Activated B cell treated with CpG ODN at 0.5 μM for 24 hours (primary cell): ENCODE measurements at regions not wholly inside any gene's neighbourhood (a gene's known extent, or its start where the extent isn't known, plus 50 kb on each side); places are given as distances from the start of the nearest gene placed in this dataset.
"Not testable (repeated sequence)": the region's sequence is repeated elsewhere in the genome, so short reads cannot be mapped to it uniquely, and the experiment has no call there.

Source experiments
- ATAC-seq: fragments of 200-7000 bp; cut with Tn5 transposase; one replicate; pipeline ENCODE4 v1.10.0; 2021; ENCODE audit warnings: low read depth, mild to moderate bottlenecking, moderate library complexity
- CTCF ChIA-PET: fragments of 350-600 bp; sonication (Branson Sonifier 250); formaldehyde crosslinking; loops from one replicate; lab custom pipeline; 2021; ENCODE audit warnings: antibody characterized with exemption; lab: Charles Lee
- POLR2A ChIA-PET: fragments of 350-600 bp; sonication (Branson Sonifier 250); formaldehyde crosslinking; loops from one replicate; lab custom pipeline; 2021; ENCODE audit warnings: antibody characterized with exemption; lab: Charles Lee
- DNase-seq: peaks from one replicate; pipeline ENCODE4 v3.0.0; 2022
- H3K27ac Mint-ChIP-seq: one replicate; pipeline ENCODE4 v1.8.0; 2020; ENCODE audit warnings: mixed read lengths
- H3K27me3 Mint-ChIP-seq: one replicate; pipeline ENCODE4 v1.8.0; 2021; ENCODE audit warnings: mixed read lengths
- H3K36me3 Mint-ChIP-seq: one replicate; pipeline ENCODE4 v1.8.0; 2021; ENCODE audit warnings: low read depth, mixed read lengths
- H3K4me1 Mint-ChIP-seq: one replicate; pipeline ENCODE4 v1.8.0; 2021; ENCODE audit warnings: mixed read lengths
- H3K4me3 Mint-ChIP-seq: one replicate; pipeline ENCODE4 v1.8.0; 2020; ENCODE audit warnings: mild to moderate bottlenecking, mixed read lengths
- H3K9me3 Mint-ChIP-seq: one replicate; pipeline ENCODE4 v1.8.0; 2020; ENCODE audit warnings: mixed read lengths
- CTCF ChIP-seq: fragments of 200-600 bp; IDR thresholded peaks from one replicate; pipeline ENCODE4 v1.8.0; 2022; ENCODE audit warnings: antibody characterized with exemption, mild to moderate bottlenecking
- intact Hi-C: fragments of 100-400 bp; cut with micrococcal nuclease; formaldehyde crosslinking; loops from one replicate; pipeline ENCODE4 v1.15.1; 2024

- DNase-seq (no peak), ATAC-seq (no peak)
- Mint-ChIP-seq H3K4me1 (no peaks in the 10 kb centered on the region), H3K9me3 (peaks cover 9% of the 10 kb centered on the region), H3K27ac (no peak overlapping the region), H3K4me3 (no peak overlapping the region), H3K36me3 (no peaks in the 10 kb centered on the region), H3K27me3 (no peaks in the 10 kb centered on the region)
- CTCF ChIA-PET = no interaction called here
- intact Hi-C loops = no loop called here
- TF ChIP-seq CTCF = no peak
- POLR2A ChIA-PET = no interaction called here
Measured at GRCh38 chr5:28602429-28602828, 1564.0 kb upstream of the CDH9 start.

- intact Hi-C loops, ATAC-seq, H3K4me1 Mint-ChIP-seq, H3K27ac Mint-ChIP-seq, H3K27me3 Mint-ChIP-seq, CTCF ChIA-PET, POLR2A ChIA-PET, H3K36me3 Mint-ChIP-seq, H3K4me3 Mint-ChIP-seq, DNase-seq: not testable (repeated sequence)
- peaks cover 14% of the 10 kb centered on the region for H3K9me3 Mint-ChIP-seq
Measured at GRCh38 chr5:28596707-28597106, 1558.3 kb upstream of the CDH9 start.

- no peaks in the 10 kb centered on the region for H3K36me3 Mint-ChIP-seq
- H3K4me1 Mint-ChIP-seq = no peaks in the 10 kb centered on the region
- no peak for TF ChIP-seq CTCF
- no peak overlapping the region for H3K27ac Mint-ChIP-seq
- DNase-seq (no peak), ATAC-seq (no peak)
- intact Hi-C loops = no loop called here
- CTCF ChIA-PET = no interaction called here
- POLR2A ChIA-PET = no interaction called here
- no peak overlapping the region for H3K4me3 Mint-ChIP-seq
- H3K9me3 Mint-ChIP-seq = peaks cover 7% of the 10 kb centered on the region
- no peaks in the 10 kb centered on the region for H3K27me3 Mint-ChIP-seq
Measured at GRCh38 chr5:28580616-28581015, 1542.2 kb upstream of the CDH9 start.

DNA sequence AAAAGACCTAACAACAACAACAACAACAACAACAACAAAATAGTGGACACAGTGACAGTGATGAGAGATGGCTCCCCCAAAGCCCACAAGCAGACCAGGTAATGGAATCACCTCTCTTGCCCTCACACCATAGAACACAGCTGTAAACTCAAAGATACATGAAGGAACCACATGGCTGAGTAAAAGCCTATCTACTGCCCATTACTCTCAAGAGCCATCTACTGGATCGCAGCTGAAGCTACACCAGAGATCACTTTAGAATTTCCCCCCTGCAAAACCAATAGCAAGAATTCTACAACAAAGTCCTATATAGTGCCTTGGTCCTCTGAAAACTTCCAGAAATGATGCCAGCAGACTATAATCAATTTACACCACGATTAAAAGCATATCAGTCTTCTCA lies 1537.6 kb upstream of the CDH9 start:
- H3K9me3 Mint-ChIP-seq = peaks cover 5% of the 10 kb centered on the region
- POLR2A ChIA-PET = no interaction called here
- H3K4me3 Mint-ChIP-seq = no peak overlapping the region

DNA sequence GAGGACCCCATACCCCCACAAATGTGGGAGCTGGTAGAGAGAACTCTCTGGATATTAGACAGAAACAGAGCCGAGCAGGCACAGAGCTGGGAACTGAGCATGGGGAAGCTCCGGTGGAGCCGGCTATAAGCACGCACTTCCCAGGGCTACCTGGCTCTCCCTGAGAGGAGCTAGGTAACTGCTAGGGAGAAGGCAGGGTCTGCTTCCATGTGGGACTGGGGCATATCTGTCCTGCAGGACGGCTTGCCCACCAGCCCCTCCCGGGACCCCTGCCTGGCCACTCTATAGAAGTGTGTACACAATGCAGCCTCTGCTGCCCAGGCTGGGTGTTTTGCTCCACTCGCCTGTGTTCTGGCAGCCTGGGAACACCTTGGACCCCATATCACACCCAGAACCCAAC lies 1537.0 kb upstream of the CDH9 start:
- Mint-ChIP-seq H3K36me3 (no peaks in the 10 kb centered on the region), H3K27me3 (no peaks in the 10 kb centered on the region), H3K9me3 (peaks cover 3% of the 10 kb centered on the region), H3K4me1 (no peaks in the 10 kb centered on the region), H3K4me3 (no peak overlapping the region), H3K27ac (no peak overlapping the region)
- DNase-seq (no peak), ATAC-seq (no peak)
- POLR2A ChIA-PET = no interaction called here
- no peak for TF ChIP-seq CTCF
- intact Hi-C loops = no loop called here
- CTCF ChIA-PET = no interaction called here

More for the DNA sequence above, 1537.6 kb upstream of the CDH9 start:
- H3K4me1 Mint-ChIP-seq = no peaks in the 10 kb centered on the region
- intact Hi-C loops = no loop called here
- H3K36me3 Mint-ChIP-seq = no peaks in the 10 kb centered on the region
- CTCF ChIA-PET = no interaction called here
- no peak for TF ChIP-seq CTCF
- H3K27me3 Mint-ChIP-seq = no peaks in the 10 kb centered on the region
- no peak for ATAC-seq
- no peak overlapping the region for H3K27ac Mint-ChIP-seq
- no peak for DNase-seq

DNA sequence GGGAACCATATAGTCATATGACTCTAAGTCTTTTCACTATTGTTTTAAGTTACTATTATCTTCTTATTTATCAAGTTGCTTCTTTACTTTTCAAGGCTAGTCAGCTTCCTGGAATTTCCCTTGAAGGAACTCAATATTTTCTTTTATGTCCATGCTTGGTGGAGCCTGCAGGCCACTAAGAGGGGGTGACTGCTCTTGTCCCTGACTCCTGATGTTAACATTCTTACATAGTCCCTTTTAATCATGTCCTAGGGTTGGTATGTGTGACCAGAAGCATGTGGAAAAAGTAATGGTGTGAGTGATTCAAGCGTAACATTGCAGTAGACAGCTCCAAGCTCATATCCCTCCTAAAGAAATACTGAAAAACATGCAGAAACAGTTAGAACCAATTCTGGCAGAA lies 1536.2 kb upstream of the CDH9 start:
- ATAC-seq (no peak), DNase-seq (no peak)
- Mint-ChIP-seq H3K4me3 (no peak overlapping the region), H3K27me3 (no peaks in the 10 kb centered on the region), H3K36me3 (no peaks in the 10 kb centered on the region), H3K27ac (no peak overlapping the region), H3K9me3 (peaks cover 3% of the 10 kb centered on the region), H3K4me1 (no peaks in the 10 kb centered on the region)
- ChIA-PET CTCF (no interaction called here), POLR2A (no interaction called here)
- no peak for TF ChIP-seq CTCF
- intact Hi-C loops = no loop called here
